Activated T-helper 1 cell treated with anti-CD3 and anti-CD28 coated beads, Interleukin-2, amount 50 U/mL, for 16 hours (primary cell): ENCODE measurements at regions not wholly inside any gene's neighbourhood (a gene's known extent, or its start where the extent isn't known, plus 50 kb on each side); places are given as distances from the start of the nearest gene placed in this dataset.

ENCODE experiments used
- DNase-seq, 2 donors: peaks; one replicate each; pipeline ENCODE4 v3.0.0-alpha.2; 2020; ENCODE audit warnings: low read depth in 1 of 2, low spot score in 1 of 2

DNA sequence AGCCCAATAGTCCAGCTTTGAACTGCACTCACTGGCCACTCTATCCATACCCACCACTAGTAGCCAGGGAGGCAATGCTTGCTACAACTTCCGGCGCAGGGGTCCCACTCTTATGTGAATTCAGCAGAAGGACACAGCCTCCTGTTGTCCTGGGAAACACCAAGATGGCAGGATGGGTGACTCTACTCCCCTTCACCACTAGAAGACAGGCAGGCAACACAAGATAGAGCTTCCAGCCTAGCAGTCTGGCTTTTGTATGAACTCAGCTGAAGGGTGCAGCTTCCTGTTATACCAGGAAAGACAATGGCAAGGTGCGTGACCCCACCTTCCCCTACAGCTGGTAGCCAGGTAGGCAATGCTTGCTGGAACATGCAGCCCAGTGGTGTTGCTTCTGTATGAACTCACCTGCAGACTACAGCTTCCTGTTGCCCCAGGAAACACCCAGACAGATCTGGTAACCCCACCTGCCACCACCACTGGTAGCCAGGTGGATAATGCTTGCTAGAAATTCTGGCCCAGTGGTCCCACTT lies 205.2 kb upstream of the KIRREL3 start:
- DNase-seq = no peak

- no peak for DNase-seq
Observed at GRCh38 chr11:127203490-127203889, 202.9 kb upstream of the KIRREL3 start.

- DNase-seq = no peak
Observed at GRCh38 chr11:127202105-127202504, 201.5 kb upstream of the KIRREL3 start.

DNA sequence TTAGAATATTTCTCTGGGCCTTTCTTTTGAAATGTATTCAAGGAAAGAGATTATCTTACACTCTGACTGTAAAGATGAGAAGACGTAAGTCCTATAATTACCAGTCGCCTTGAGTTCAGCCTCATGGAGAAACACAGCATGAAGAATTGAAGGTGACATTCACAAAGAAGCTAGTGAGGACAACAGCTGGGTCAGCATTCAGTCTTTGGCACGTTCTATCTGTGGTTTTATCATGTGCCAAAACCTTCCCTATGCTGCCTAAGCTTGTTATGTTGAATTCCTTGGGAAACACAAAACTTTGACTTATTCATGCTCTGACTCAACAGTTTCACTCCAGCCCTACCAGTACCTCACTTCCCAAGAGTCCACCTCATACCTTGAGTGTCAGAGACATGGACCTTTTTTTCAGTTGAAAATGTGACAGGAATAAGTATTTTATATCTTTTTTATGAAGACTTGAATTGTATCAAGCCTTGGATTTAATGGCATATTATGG lies 198.8 kb upstream of the KIRREL3 start:
- no peak for DNase-seq

DNA sequence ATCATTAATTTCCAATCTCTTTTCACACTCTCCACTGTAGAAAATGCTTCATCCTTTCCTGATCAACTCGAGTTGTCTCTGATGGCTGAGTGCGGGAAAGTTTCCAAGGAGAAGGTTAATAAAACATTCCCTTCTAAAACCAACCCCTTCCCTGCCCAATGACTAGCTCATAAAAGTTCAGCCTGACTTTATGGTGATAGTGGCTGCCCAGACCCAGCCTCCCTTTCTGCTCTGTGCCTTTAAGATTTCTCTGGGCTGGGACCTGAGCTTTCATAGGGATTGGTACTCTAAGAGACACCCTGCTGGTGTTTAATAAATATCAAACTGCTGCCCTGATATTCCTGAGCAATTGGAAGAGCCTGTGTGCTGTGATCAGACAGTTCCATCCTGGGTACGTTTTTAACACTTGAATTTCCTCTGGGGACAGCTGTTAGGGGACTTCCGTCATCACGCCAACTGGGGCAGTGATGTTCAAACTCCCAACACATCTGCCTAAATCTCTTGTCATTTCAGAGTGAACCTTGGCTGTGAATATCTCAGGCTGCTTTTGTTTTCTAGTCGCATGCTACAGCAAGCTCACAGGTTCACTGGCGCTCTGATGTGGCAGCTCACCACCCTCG lies 195.0 kb upstream of the KIRREL3 start:
- no peak for DNase-seq

GRCh38 chr11:127194521-127194920 lies 194.0 kb upstream of the KIRREL3 start:
- DNase-seq = no peak

DNA sequence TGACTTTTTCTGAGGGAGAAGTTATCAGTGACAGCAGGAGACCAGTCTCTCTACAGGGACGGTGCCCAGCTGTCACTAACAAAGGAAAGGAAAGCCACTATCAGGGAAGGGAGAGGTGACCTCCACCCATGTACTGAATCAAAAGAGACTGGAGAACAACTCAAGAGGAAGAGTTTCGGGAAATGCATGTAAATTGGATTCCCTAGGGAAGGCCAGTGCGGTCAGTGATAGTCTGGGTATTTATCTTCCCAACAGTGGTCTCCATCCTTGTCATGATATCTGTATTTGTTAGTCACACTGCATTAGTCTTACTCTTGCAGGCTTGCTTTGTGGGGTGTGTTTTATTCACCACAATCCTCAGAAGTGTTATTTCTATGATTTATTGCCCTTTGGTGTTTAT lies 193.4 kb upstream of the KIRREL3 start:
- no peak for DNase-seq

- DNase-seq = no peak
Observed at GRCh38 chr11:127191689-127192088, 191.1 kb upstream of the KIRREL3 start.

DNA sequence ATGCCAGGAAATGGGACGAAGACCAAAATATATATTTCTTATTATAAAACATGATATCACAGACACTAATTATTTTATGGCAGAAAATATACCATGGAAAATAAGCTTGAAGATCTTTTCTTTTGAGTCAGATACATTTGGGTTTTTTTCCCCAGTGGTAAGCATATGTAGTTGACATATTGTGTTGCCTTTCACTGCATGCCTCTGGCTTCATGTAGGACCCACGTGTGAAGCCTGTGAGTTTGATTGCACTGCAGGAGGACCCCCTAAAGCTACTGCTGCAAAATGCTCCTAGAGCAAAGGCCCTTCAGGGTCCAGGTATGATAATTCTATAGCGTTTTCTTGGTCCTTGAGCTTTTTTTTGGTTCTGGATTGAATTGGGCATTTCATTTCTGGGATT lies 190.7 kb upstream of the KIRREL3 start:
- DNase-seq = no peak

DNA sequence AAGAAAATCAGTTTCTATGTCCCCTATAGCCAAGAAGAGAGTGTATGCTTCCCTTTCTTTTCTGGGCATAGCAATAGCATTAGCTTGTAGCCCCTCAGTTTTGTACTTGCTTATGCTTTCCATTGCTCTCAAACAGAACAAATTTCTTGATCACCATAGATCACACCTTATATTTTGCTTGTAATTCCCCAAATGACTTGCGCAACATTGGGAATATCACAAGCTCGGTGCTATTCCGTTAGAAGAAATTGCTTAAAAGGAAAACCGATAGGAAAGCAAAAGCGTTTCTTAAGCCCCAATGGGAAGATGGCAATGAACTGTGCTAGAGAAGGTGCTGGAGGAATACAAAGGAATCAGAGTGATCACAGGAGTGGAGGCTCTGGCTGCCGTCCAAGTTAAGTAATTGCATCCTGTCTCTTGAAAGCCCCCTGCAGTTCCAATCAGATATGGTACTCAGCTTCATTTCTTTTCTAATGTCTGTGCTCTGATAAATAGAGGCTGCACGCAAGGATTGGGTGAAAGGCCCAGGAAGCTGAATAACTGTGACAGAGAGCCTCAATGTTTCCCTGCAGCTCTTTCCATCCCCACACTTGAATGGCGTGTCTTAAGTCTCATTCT lies 182.1 kb upstream of the KIRREL3 start:
- no peak for DNase-seq

- DNase-seq = no peak
Observed at GRCh38 chr11:127157225-127157624, 156.7 kb upstream of the KIRREL3 start.

- DNase-seq = no peak
Observed at GRCh38 chr11:127149410-127149809, 148.8 kb upstream of the KIRREL3 start.

DNA sequence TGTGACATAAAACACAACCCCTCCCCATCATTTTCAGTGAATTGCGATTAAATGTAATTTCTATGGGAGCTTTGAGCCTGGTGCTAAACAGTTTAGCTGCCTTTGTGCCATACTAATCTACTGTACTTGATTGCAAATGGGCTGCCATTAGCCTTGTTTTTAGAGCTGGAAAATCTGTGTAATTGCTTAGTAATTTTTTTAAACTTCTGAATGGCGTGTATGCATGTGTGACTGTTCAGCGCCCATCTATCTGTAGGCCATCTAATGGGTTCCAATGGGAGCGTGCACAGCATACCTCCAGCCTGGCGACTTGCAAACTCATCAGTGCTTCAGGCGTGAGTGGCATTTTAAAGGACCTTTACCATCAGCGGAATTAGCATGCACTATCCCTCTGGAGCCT lies 142.7 kb upstream of the KIRREL3 start:
- no peak for DNase-seq

DNA sequence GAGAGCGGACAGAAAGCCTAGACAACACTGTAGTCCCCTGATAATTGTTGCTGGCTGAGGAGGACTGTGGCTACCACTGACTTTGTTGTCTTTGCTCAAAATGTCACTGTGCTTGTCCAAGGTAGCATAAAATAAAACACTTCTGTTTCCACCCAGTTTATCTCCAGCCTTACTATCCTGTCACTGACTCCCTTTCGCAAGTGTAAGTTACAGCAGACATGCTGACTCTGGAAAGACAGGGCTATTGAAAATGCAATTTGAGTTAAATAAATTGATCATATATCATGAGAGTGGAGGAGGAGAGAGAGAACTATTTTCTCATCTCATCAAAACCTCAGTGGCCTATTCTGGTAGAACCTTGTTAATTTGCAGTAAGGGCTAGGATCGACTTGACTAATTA lies 138.0 kb upstream of the KIRREL3 start:
- DNase-seq = no peak

DNA sequence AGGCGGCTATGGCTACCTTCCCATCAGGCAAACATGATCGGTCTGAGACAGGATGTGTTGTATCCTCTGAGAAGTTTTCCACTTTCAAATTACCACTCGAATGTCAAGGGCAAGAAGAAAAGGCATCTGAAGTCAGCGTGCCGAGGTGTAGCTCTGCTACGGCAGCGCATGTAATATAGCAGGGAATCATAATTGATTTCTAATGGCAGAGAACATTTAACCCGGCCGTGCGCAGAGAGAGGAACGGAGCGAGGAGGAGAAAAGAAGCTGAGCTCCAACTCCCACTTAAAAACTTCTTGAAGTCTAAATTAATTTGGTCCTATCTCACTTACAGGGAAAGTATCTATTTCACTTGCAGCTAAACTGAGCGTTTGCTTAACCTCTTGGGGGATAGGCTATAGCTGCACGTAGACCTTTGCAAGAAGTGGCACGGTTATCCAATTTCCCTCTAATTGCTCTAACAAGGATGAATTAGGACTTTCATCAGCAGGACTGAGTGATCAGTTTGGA lies 137.3 kb upstream of the KIRREL3 start:
- DNase-seq = no peak

DNA sequence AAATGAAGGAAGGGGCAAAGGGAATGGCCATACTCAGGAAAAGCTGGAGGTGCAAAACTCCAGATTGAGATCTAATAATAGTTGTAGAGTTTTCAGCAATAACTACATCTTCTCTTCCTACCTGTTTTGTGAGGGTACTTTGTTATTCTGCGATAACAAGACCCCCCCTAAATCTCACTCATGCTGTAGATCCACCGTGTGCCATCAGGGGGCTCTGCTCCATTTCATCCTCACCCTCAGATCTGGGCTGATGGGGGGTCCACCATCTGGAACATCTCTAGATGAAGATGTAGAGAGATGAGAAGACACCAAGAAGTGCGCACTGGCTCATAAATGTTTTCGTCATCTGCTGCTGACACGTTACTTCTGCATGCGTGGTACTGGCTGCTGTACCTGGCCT lies 135.9 kb upstream of the KIRREL3 start:
- no peak for DNase-seq

GRCh38 chr11:127135256-127135655 lies 134.7 kb upstream of the KIRREL3 start:
- DNase-seq = no peak

DNA sequence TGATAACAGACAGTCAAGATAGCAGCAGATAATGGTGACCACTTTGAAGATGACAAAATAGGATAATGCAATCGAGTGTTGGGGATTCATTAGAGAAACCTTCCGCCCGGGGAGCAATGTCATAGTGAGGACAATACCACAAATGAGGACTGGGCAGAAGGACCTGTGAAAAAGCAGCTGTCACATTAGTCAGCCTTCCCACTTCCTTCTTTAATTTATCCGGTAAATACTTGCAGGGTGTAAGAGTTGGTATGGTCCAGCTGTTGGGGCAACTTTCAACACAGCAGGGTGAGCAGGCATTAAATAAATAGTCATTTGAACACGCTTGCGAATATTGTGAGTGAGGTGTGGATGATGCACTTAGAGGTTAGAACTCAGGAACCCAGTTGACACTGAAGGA lies 132.5 kb upstream of the KIRREL3 start:
- DNase-seq = no peak

- no peak for DNase-seq
Observed at GRCh38 chr11:127130321-127130720, 129.8 kb upstream of the KIRREL3 start.

DNA sequence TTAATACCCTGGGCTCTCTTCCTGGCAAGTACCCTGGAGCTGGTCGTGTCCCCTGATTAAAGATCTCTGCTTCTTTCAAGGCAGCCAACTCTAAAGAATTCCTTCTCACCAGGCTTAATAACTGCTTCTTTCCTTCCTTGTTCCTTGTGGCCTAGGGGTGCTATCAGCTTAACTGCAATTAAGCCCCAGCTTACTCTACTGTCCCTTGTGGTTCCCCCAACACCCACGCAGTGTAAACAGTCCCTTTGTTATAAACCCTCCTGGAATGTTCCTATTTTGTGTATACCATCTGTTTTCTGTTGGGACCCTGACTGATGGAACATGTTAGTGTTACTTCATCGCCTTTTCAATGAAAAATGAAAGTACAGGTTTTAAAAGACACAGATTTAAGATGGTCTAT lies 126.4 kb upstream of the KIRREL3 start:
- DNase-seq = no peak

DNA sequence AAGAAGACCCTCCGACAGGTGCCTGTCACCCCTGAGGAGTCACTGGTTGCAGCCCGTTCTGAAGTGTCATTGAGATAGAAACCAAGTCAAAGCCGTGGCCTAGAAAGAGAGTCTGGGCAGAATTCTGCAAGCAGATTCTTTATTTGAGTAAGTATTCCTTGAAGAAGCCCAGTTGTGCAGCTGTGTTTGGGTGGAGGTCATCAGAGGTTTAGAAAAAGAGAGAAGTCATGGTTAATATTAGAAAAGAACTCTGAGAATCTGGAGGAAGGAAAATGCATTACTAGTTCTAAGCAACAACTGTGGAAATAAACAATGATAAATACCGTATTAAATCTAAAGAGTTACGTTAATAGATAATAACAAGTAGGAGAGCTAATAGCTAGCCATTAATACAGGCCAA lies 118.8 kb upstream of the KIRREL3 start:
- DNase-seq = no peak

DNA sequence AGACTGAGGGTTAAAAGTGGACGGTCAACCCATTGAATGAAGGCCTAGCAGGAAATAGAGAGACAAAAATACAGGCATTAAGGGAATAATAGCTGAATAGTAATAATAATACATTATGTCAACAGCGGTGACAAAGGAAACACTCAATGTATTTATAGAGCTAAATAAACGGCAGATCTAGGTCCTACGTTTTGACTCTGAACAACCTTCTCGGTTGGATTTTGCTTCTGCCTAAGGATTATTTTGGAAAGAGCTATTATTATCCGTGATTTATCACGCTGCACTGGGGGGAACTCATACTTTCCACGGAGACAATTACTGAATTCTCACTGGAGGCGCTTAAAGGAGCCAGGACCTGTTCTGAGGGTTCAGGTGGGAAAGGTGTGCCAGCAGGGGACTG lies 118.2 kb upstream of the KIRREL3 start:
- no peak for DNase-seq
